Fibroblast of pulmonary artery (primary cell): ENCODE measurements at regions not wholly inside any gene's neighbourhood (a gene's known extent, or its start where the extent isn't known, plus 50 kb on each side); places are given as distances from the start of the nearest gene placed in this dataset.

Experiments
- DNase-seq: peaks from one replicate; pipeline ENCODE4 v3.0.0-alpha.2; 2010; ENCODE audit warnings: low read depth
- H3K4me3 ChIP-seq: replicated peaks from 2 replicates; pipeline ENCODE4 v1.5.1; 2011; ENCODE audit warnings: low read depth, mild to moderate bottlenecking, control low read depth, low read length, moderate library complexity
- CTCF ChIP-seq: IDR thresholded peaks from 2 replicates; pipeline ENCODE4 v1.5.1; 2011; ENCODE audit warnings: mild to moderate bottlenecking, control low read depth, low read length, inconsistent platforms; ENCODE audit errors: missing control alignments

- TF ChIP-seq CTCF: no peak
- no peak for DNase-seq
- H3K4me3 ChIP-seq: no peak overlapping the region
These were observed 163.3 kb upstream of the SFSWAP start for GRCh38 chr12:131547555-131547954.

- TF ChIP-seq CTCF: no peak
- DNase-seq: no peak
- no peak overlapping the region for H3K4me3 ChIP-seq
These were observed 160.8 kb upstream of the SFSWAP start for GRCh38 chr12:131550121-131550520.

- no peak overlapping the region for H3K4me3 ChIP-seq
- DNase-seq: no peak
- no peak for TF ChIP-seq CTCF
These were observed 159.0 kb upstream of the SFSWAP start for GRCh38 chr12:131551675-131552491.

- no peak for TF ChIP-seq CTCF
These were observed 158.4 kb upstream of the SFSWAP start for GRCh38 chr12:131552492-131552863.

GRCh38 chr12:131553096-131553777 is 157.7 kb upstream of the SFSWAP start:
- DNase-seq: no peak
- no peak for TF ChIP-seq CTCF
- no peak overlapping the region for H3K4me3 ChIP-seq

More at GRCh38 chr12:131552492-131552863, 158.4 kb upstream of the SFSWAP start:
- no peak overlapping the region for H3K4me3 ChIP-seq
- no peak for DNase-seq

- H3K4me3 ChIP-seq: no peak overlapping the region
- no peak for TF ChIP-seq CTCF
- DNase-seq: no peak
These were observed 155.6 kb upstream of the SFSWAP start for GRCh38 chr12:131555197-131555846.
